ENCODE measurements at regions not wholly inside any gene's neighbourhood (a gene's known extent, or its start where the extent isn't known, plus 50 kb on each side); places are given as distances from the start of the nearest gene placed in this dataset.

DNA sequence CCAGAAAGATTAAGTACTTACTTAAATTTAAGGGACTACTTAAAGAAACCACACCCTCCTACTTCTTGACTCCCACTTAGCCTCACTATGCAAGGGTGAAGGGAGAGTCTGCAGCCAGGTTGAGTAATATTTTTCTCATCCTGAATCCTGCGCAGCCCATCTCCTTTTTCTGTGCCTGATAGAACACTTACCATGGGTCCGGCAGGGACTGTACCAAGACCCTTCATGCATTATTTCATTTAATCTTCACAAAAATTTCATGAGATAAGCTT is 562.6 kb upstream of the CFAP20DC start:
- TF ChIP-seq POLR2A (IDR thresholded peaks at IDR 0.05) = no peak
- TF ChIP-seq, protein P1, sequence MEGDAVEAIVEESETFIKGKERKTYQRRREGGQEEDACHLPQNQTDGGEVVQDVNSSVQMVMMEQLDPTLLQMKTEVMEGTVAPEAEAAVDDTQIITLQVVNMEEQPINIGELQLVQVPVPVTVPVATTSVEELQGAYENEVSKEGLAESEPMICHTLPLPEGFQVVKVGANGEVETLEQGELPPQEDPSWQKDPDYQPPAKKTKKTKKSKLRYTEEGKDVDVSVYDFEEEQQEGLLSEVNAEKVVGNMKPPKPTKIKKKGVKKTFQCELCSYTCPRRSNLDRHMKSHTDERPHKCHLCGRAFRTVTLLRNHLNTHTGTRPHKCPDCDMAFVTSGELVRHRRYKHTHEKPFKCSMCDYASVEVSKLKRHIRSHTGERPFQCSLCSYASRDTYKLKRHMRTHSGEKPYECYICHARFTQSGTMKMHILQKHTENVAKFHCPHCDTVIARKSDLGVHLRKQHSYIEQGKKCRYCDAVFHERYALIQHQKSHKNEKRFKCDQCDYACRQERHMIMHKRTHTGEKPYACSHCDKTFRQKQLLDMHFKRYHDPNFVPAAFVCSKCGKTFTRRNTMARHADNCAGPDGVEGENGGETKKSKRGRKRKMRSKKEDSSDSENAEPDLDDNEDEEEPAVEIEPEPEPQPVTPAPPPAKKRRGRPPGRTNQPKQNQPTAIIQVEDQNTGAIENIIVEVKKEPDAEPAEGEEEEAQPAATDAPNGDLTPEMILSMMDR (IDR thresholded peaks at IDR 0.05) = no peak
- no peaks in the 10 kb centered on the region for H3K9me3 ChIP-seq (replicated peaks in 1 of 3)
- intact Hi-C loops (cut with DNase I) = no loop called here
- WGBS, 4 donors = 90 to 98% (median 93%) methylated on average over 2 of the region's 2 CpGs
- H3K36me3 ChIP-seq (replicated peaks in 1 of 2) = no peaks in the 10 kb centered on the region
- no peaks in the 10 kb centered on the region for H3K4me1 ChIP-seq (replicated peaks in 1 of 2)
- no peak for DNase-seq
- H3K27ac ChIP-seq = no peak overlapping the region
- no peak overlapping the region for H3K4me3 ChIP-seq
- no peaks in the 10 kb centered on the region for H3K27me3 ChIP-seq

DNA sequence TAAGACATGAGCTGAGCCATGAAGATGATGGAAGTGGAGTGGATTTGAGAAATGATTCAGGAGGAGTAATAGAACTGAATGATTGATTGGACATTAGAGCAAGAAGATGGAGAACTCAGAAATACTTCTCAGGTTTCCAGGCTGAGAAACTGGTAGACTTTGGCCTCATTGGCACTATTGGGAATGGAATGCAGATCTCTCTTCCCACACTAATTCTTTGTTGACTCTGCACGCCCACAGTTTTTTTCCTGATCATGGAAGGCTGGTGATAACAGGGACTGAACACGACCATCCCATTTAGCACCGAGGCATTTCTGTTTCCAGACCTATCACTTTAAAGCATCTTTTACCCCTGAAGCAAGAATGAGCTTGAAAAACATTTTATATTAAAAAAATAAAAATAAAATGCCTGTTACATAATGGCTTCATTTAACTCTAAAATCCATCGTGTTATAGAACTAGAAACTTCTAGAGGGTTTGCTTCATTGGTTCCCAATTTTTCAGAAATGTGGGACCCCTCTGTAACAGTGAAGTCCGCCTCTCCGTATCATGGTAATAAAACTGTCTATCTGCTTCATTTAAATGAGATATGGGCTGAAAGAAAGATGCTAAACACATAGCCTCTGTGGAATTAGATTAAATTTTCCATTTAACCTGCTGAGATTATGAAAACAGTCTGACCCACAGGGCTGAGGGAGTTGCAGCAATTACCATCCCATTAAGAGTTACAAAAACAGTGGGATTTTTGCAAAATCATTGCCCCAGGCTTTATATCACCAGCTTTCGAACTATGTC is 562.0 kb upstream of the CFAP20DC start:
- H3K27me3 ChIP-seq = no peaks in the 10 kb centered on the region
- no peak overlapping the region for H3K4me3 ChIP-seq
- no peaks in the 10 kb centered on the region for H3K36me3 ChIP-seq (replicated peaks in 1 of 2)
- TF ChIP-seq, protein P1 (IDR thresholded peaks at IDR 0.05) = no peak
- no peak for TF ChIP-seq POLR2A (IDR thresholded peaks at IDR 0.05)
- peaks cover 0 to 3% of the 10 kb centered on the region in 2 donors for H3K4me1 ChIP-seq (replicated peaks in 1 of 2)
- no peak for DNase-seq
- H3K9me3 ChIP-seq (replicated peaks in 1 of 3) = no peaks in the 10 kb centered on the region
- WGBS, 4 donors = 80 to 85% (median 83%) methylated on average over 7 of the region's 7 CpGs
- intact Hi-C loops (cut with DNase I) = no loop called here
- no peak overlapping the region for H3K27ac ChIP-seq

DNA sequence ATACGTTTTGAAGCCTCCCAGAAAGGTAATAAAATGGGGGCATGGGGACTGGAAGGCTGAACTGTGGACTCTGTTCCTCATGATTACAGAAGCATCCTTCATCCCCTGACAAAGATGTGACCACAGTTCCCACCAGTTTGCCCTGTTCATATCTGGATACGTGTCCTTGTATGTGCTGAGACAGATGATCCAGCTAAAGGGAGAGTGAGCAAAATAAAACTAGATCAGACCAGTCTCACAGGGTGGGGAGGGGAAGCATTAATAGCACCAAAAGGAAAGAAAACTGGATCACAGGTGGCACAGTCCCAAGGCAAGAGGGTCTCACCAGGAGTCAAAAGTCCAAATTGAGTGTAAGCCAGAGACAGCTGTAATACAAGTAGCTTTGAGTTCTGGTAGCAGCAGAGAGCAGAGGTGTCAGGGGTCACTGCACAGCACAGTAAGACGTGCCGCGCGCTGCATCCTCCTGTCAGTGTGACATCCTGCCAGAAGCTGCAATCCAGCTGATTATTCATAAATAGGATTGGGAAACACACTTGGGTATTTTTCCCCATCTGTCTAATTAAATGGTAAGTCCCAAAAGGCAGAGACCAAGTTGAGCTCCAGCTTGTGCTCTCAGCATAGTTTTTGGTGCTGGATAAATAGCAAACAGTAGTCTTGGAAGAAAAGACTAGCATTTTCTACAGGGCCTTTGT is 560.0 kb upstream of the CFAP20DC start:
- peaks cover 0 to 15% of the 10 kb centered on the region in 2 donors for H3K4me1 ChIP-seq (replicated peaks in 1 of 2)
- DNase-seq = peak; percentile 15 to 60 (median 33)
- no peak overlapping the region for H3K27ac ChIP-seq
- 67 to 92% (median 75%) methylated on average over 6 of the region's 6 CpGs for WGBS, 4 donors
- TF ChIP-seq, protein P1 (IDR thresholded peaks at IDR 0.05) = no peak
- no peak for TF ChIP-seq POLR2A (IDR thresholded peaks at IDR 0.05)
- no peak overlapping the region for H3K4me3 ChIP-seq
- no peaks in the 10 kb centered on the region for H3K27me3 ChIP-seq
- no peaks in the 10 kb centered on the region for H3K9me3 ChIP-seq (replicated peaks in 1 of 3)
- intact Hi-C loops (cut with DNase I) = no loop called here
- H3K36me3 ChIP-seq (replicated peaks in 1 of 2) = no peaks in the 10 kb centered on the region

DNA sequence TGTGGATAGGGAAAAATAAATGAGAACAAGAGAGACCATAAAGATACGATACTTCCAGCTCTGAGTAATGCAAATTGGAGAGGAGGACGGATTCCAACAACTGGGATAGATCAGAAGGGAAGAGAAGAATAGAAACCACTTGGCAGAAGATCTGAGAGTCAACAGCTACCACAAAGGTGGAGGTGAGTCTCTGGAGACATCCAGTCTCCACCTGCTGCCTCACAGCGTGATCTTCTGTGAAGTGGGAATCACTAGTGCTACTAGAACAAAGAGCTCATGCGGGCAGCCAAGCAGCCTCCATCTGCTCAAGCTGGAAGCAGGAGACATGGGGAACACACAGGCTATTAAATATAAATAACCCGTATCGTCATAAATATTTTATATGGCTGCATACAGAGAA is 558.5 kb upstream of the CFAP20DC start:
- Histone ChIP-seq H3K9me3 (replicated peaks in 1 of 3) (no peaks in the 10 kb centered on the region), H3K4me3 (no peak overlapping the region), H3K27ac (no peak overlapping the region), H3K27me3 (no peaks in the 10 kb centered on the region), H3K4me1 (replicated peaks in 1 of 2) (peaks cover 0 to 15% of the 10 kb centered on the region in 2 donors), H3K36me3 (replicated peaks in 1 of 2) (no peaks in the 10 kb centered on the region)
- DNase-seq = no peak
- intact Hi-C loops (cut with DNase I) = no loop called here
- TF ChIP-seq, protein P1 (IDR thresholded peaks at IDR 0.05) = no peak
- TF ChIP-seq POLR2A (IDR thresholded peaks at IDR 0.05) = no peak
- 94 to 98% (median 96%) methylated on average over 6 of the region's 6 CpGs for WGBS, 4 donors
